ENCODE measurements at regions not wholly inside any gene's neighbourhood (a gene's known extent, or its start where the extent isn't known, plus 50 kb on each side); places are given as distances from the start of the nearest gene placed in this dataset.
"Not testable (repeated sequence)": the region's sequence is repeated elsewhere in the genome, so short reads cannot be mapped to it uniquely, and the experiment has no call there.

DNA sequence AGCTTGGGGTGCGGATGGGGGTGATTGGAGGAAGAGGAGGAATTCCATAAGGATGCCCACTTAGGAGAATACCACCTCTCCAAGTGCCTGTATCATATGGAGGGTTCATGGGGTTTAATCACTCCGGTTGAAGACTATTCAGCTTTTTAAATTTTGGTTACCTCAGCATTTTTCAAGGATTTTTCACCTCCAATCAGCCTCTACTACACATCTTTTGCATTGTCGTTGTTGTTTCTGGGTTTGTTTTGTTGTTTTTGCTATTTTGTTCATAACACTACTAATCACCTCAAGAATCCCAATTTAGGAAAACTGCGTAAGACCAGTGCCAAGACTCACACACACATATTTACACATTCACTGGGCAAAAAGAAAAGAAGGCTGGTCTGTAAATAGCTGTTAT is 619.5 kb upstream of the CDH5 start:
- H3K36me3 ChIP-seq (ENCODE audit: control insufficient read depth, insufficient read depth, low read length) = no peaks in the 10 kb centered on the region
- H3K9me3 ChIP-seq (replicated peaks; ENCODE audit: control insufficient read depth, low read depth, low read length) = no peaks in the 10 kb centered on the region
- no peaks in the 10 kb centered on the region for H3K27me3 ChIP-seq (ENCODE audit: control insufficient read depth, insufficient read depth, low read length)
- no peak overlapping the region for H3K4me3 ChIP-seq (ENCODE audit: low read length)
- H3K4me1 ChIP-seq (ENCODE audit: control insufficient read depth, insufficient read depth, low read length) = peaks cover 10% of the 10 kb centered on the region
- no peak overlapping the region for H3K27ac ChIP-seq (ENCODE audit: low read length)
- WGBS (ENCODE audit: insufficient coverage) = no CpG with 5 or more reads among the region's 4 CpGs
- DNase-seq = no peak

DNA sequence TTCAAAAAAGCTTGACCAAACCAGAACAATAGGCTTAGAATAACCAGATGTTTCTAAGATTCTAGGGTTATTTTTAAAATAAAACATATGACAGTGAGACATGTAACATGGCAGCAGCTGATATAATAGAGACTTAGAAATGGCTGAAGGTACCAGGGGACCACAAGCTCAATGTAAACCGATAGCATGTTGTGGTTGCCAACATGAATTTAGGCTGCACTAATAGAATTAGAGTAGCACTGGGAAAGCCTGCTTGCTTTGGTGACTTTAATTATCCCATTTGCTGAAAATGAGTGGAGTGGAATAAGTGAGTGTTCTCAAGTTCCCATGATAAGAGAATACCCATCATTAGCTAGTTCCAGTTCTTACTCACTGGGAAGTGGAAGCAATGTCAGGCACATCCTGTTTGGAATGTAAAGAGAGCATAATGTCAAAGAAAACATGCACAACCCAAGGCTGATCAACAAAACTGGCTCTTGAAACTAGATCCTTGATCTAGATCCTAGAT is 621.2 kb upstream of the CDH5 start:
- H3K4me3 ChIP-seq (ENCODE audit: low read length) = no peak overlapping the region
- no peaks in the 10 kb centered on the region for H3K9me3 ChIP-seq (replicated peaks; ENCODE audit: control insufficient read depth, low read depth, low read length)
- WGBS (ENCODE audit: insufficient coverage) = 63% methylated on average over 1 of the region's 1 CpG
- H3K27me3 ChIP-seq (ENCODE audit: control insufficient read depth, insufficient read depth, low read length) = no peaks in the 10 kb centered on the region
- H3K27ac ChIP-seq (ENCODE audit: low read length) = no peak overlapping the region
- DNase-seq = no peak
- H3K36me3 ChIP-seq (ENCODE audit: control insufficient read depth, insufficient read depth, low read length) = no peaks in the 10 kb centered on the region
- H3K4me1 ChIP-seq (ENCODE audit: control insufficient read depth, insufficient read depth, low read length) = no peaks in the 10 kb centered on the region

DNA sequence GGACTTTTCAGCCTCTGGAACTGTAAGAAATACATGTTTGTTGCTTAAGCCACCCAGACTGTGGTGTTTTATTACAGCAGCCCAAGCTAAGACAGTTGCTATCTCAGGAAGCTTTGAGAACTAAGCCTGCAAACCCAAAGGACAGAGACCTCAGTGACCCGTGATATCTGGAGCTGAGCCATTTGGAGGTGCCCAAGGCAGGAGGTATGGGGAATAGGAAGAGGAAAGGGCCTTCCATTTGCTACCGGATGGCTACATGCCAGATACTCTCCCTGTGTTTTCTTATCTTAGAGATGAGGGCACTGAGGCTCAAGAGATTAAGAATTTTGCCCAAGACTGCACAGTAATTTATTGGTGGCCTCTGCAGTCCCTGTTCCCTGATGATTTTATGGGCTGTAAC is 622.1 kb upstream of the CDH5 start:
- Histone ChIP-seq H3K27me3 (ENCODE audit: control insufficient read depth, insufficient read depth, low read length) (no peaks in the 10 kb centered on the region), H3K4me3 (ENCODE audit: low read length) (no peak overlapping the region), H3K4me1 (ENCODE audit: control insufficient read depth, insufficient read depth, low read length) (no peaks in the 10 kb centered on the region), H3K9me3 (replicated peaks; ENCODE audit: control insufficient read depth, low read depth, low read length) (no peaks in the 10 kb centered on the region), H3K36me3 (ENCODE audit: control insufficient read depth, insufficient read depth, low read length) (no peaks in the 10 kb centered on the region), H3K27ac (ENCODE audit: low read length) (no peak overlapping the region)
- no peak for DNase-seq
- 75% methylated on average over 2 of the region's 2 CpGs for WGBS (ENCODE audit: insufficient coverage)

DNA sequence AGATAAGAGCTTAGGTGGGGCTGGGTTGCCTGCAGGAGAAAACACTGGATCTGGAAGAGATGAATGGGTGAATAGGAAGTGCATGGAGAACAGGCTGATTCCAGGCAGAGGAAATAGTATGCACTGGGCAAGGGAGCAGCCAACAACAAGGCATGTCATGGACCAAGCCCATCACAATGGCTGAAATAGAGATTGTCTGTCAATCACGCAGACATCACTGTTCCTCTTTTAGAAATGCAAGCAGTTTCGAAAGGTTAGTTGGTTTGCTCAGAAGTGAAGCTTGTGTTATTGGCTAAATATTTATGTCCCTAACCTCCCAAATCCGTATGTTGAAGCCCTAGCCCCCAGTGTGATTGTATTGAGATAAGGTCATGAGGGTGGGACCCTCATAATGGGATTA is 621.7 kb upstream of the CDH11 start:
- H3K4me3 ChIP-seq (ENCODE audit: low read length) = no peak overlapping the region
- no CpG with 5 or more reads among the region's 3 CpGs for WGBS (ENCODE audit: insufficient coverage)
- no peaks in the 10 kb centered on the region for H3K36me3 ChIP-seq (ENCODE audit: control insufficient read depth, insufficient read depth, low read length)
- H3K4me1 ChIP-seq (ENCODE audit: control insufficient read depth, insufficient read depth, low read length) = no peaks in the 10 kb centered on the region
- no peaks in the 10 kb centered on the region for H3K9me3 ChIP-seq (replicated peaks; ENCODE audit: control insufficient read depth, low read depth, low read length)
- H3K27ac ChIP-seq (ENCODE audit: low read length) = no peak overlapping the region
- no peaks in the 10 kb centered on the region for H3K27me3 ChIP-seq (ENCODE audit: control insufficient read depth, insufficient read depth, low read length)
- DNase-seq = no peak

DNA sequence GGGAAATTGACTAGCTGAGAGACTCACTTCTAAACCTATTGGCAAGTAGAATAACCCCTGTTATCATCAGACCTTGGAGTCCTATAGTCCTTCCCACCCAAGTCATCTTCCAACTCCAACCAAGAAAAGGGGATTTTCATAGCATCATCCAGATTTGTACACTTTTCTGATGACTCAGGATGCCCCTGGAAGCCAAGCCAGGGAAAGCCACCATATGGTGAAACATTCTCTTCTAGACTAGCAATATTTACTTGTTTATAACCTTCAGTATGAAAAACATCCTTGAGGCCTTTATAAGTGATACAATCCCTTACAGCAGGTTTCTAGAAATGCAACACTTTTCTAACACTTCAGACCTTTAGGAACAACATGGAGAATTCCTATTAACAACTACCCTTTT is 618.8 kb upstream of the CDH11 start:
- H3K9me3 ChIP-seq (replicated peaks; ENCODE audit: control insufficient read depth, low read depth, low read length) = no peaks in the 10 kb centered on the region
- no peak overlapping the region for H3K27ac ChIP-seq (ENCODE audit: low read length)
- H3K36me3 ChIP-seq (ENCODE audit: control insufficient read depth, insufficient read depth, low read length) = no peaks in the 10 kb centered on the region
- no peak overlapping the region for H3K4me3 ChIP-seq (ENCODE audit: low read length)
- H3K27me3 ChIP-seq (ENCODE audit: control insufficient read depth, insufficient read depth, low read length) = no peaks in the 10 kb centered on the region
- peaks cover 4% of the 10 kb centered on the region for H3K4me1 ChIP-seq (ENCODE audit: control insufficient read depth, insufficient read depth, low read length)
- no peak for DNase-seq

DNA sequence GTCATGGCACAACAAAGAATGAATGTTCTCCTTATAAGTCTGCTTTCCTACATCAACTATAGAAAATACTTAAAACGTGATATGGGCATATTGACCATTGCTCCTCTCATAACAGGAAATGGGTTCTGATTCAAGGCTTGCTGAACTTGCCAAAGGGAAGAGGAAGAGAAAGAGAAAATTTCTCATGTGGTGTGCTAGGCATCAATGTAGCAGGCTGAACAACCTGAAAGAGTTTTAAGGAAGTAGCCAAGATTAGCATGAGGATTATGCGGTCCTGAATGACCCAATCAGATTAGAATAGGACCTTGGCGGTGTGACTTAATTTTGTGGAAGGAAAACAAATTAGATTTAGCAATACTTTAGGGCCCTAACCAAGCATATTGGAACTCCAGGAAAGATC is 617.7 kb upstream of the CDH11 start:
- peak; percentile 37 for DNase-seq
- H3K27ac ChIP-seq (ENCODE audit: low read length) = no peak overlapping the region
- 100% methylated on average over 1 of the region's 3 CpGs for WGBS (ENCODE audit: insufficient coverage)
- H3K4me1 ChIP-seq (ENCODE audit: control insufficient read depth, insufficient read depth, low read length) = peaks cover 4% of the 10 kb centered on the region
- H3K9me3 ChIP-seq (replicated peaks; ENCODE audit: control insufficient read depth, low read depth, low read length) = no peaks in the 10 kb centered on the region
- no peaks in the 10 kb centered on the region for H3K36me3 ChIP-seq (ENCODE audit: control insufficient read depth, insufficient read depth, low read length)
- H3K4me3 ChIP-seq (ENCODE audit: low read length) = no peak overlapping the region
- no peaks in the 10 kb centered on the region for H3K27me3 ChIP-seq (ENCODE audit: control insufficient read depth, insufficient read depth, low read length)

DNA sequence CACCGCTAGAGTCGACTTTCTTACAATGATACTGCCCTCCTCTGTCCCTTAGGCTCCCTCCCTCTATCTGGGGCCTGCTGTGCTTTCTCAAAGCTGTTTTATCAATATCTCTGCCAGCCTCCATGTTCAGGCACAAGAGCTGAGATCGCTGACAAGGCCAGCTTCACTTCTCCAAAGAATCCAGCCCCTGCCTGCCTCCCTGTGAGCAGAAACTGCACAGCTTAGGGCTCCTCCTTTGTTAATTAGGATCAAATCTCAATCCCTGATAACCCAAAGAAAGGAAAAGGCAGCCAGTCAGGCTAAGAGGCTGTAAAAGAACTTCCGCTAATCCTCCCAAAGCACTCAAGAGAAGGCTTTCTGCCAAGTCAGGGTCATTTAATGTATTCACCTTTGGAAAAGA is 616.0 kb upstream of the CDH11 start:
- DNase-seq = peak; percentile 45
- Histone ChIP-seq H3K4me1 (ENCODE audit: control insufficient read depth, insufficient read depth, low read length) (peaks cover 4% of the 10 kb centered on the region), H3K4me3 (ENCODE audit: low read length) (no peak overlapping the region), H3K9me3 (replicated peaks; ENCODE audit: control insufficient read depth, low read depth, low read length) (no peaks in the 10 kb centered on the region), H3K27ac (ENCODE audit: low read length) (no peak overlapping the region), H3K36me3 (ENCODE audit: control insufficient read depth, insufficient read depth, low read length) (no peaks in the 10 kb centered on the region), H3K27me3 (ENCODE audit: control insufficient read depth, insufficient read depth, low read length) (no peaks in the 10 kb centered on the region)
- WGBS (ENCODE audit: insufficient coverage) = 17% methylated on average over 3 of the region's 4 CpGs

DNA sequence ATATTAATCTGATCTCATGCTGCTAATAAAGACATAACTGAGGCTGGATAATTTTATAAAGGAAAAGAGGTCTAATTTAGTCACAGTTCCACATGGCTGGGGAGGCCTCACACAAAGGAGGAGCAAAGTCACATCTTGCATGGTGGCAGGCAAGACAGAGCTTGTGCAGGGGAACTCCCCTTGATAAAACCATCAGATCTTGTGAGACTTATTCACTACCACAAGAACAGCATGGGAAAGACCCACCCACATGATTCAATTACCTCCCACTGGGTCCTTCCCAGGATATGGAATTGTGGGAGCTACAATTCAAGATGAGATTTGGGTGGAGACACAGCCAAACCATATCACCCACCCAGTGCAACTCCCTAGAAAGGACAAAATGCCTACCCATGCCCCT is 613.8 kb upstream of the CDH11 start:
- H3K27ac ChIP-seq (ENCODE audit: low read length); H3K36me3 ChIP-seq (ENCODE audit: control insufficient read depth, insufficient read depth, low read length); H3K4me1 ChIP-seq (ENCODE audit: control insufficient read depth, insufficient read depth, low read length); H3K27me3 ChIP-seq (ENCODE audit: control insufficient read depth, insufficient read depth, low read length); DNase-seq; H3K4me3 ChIP-seq (ENCODE audit: low read length); H3K9me3 ChIP-seq (replicated peaks; ENCODE audit: control insufficient read depth, low read depth, low read length): not testable (repeated sequence)

DNA sequence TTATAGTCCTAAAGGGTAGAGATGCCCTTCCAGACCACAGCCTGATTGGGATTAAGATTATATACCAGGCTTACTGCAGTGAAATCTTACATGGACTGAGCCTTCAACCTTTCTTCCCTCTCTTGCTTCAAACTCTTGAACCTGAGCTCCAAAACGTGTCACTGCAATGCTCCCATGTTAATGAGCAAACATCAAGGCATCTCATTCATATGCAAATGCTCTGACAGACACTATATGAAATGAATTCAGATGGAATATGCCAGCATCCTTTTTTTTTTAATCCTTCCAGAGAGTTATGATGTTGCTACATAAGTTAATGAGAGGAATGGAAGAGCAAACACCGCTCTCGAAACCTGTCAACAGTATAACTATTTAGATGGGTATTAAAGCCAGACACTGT is 611.9 kb upstream of the CDH11 start:
- no CpG with 5 or more reads among the region's 3 CpGs for WGBS (ENCODE audit: insufficient coverage)
- no peaks in the 10 kb centered on the region for H3K27me3 ChIP-seq (ENCODE audit: control insufficient read depth, insufficient read depth, low read length)
- H3K4me1 ChIP-seq (ENCODE audit: control insufficient read depth, insufficient read depth, low read length) = peaks cover 4% of the 10 kb centered on the region
- no peaks in the 10 kb centered on the region for H3K9me3 ChIP-seq (replicated peaks; ENCODE audit: control insufficient read depth, low read depth, low read length)
- DNase-seq = no peak
- H3K4me3 ChIP-seq (ENCODE audit: low read length) = no peak overlapping the region
- no peak overlapping the region for H3K27ac ChIP-seq (ENCODE audit: low read length)
- H3K36me3 ChIP-seq (ENCODE audit: control insufficient read depth, insufficient read depth, low read length) = no peaks in the 10 kb centered on the region

DNA sequence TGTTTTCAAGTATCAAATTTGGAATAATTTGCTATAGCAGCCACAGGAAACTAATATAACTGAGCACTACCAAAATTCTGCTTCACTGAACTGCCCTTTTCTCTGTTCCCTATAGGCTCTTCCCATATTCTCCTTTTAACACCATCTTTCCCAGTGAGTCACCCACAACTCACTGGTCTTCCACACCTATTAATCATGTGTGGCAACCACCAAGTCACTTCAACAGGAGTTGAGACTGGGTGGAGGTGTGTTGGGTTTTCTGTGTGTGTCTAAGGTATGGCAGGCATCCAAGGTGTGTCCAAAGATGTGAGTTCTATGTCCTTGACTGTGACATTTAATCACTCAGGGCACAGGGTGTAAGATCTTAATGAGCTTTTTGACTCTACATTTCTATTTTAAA is 610.0 kb upstream of the CDH11 start:
- H3K4me1 ChIP-seq (ENCODE audit: control insufficient read depth, insufficient read depth, low read length) = peaks cover 3% of the 10 kb centered on the region

DNA sequence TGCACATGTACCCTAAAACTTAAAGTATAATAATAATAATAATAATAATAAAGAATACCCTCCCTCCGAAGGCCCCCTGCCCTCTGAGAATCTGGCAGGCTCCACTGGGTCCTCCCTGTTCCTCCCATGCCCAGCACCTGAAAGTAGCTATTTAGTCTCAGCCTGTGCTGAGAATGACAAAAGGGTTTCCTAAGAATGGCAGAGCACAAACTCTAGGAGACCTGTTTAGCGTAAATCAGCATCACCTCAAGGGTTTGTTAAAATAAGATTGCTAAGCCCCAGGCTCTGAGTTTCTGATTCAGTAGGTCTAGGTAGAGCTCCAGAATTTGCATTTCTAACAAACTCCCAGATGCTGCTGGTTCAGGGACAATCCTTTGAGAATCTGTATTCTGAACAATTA is 606.8 kb upstream of the CDH11 start:
- 100% methylated on average over 1 of the region's 2 CpGs for WGBS (ENCODE audit: insufficient coverage)
- DNase-seq = no peak
- no peak overlapping the region for H3K4me3 ChIP-seq (ENCODE audit: low read length)
- no peak overlapping the region for H3K27ac ChIP-seq (ENCODE audit: low read length)
- no peaks in the 10 kb centered on the region for H3K36me3 ChIP-seq (ENCODE audit: control insufficient read depth, insufficient read depth, low read length)
- no peaks in the 10 kb centered on the region for H3K27me3 ChIP-seq (ENCODE audit: control insufficient read depth, insufficient read depth, low read length)
- H3K9me3 ChIP-seq (replicated peaks; ENCODE audit: control insufficient read depth, low read depth, low read length) = no peaks in the 10 kb centered on the region
- peaks cover 3% of the 10 kb centered on the region for H3K4me1 ChIP-seq (ENCODE audit: control insufficient read depth, insufficient read depth, low read length)

More for the DNA sequence above, 610.0 kb upstream of the CDH11 start:
- Histone ChIP-seq H3K9me3 (replicated peaks; ENCODE audit: control insufficient read depth, low read depth, low read length) (no peaks in the 10 kb centered on the region), H3K4me3 (ENCODE audit: low read length) (no peak overlapping the region), H3K36me3 (ENCODE audit: control insufficient read depth, insufficient read depth, low read length) (no peaks in the 10 kb centered on the region), H3K27me3 (ENCODE audit: control insufficient read depth, insufficient read depth, low read length) (no peaks in the 10 kb centered on the region), H3K27ac (ENCODE audit: low read length) (no peak overlapping the region)
- no peak for DNase-seq

All from muscle of leg (tissue), 3 donors.